KMS-11 (cell line): ENCODE measurements at regions not wholly inside any gene's neighbourhood (a gene's known extent, or its start where the extent isn't known, plus 50 kb on each side); places are given as distances from the start of the nearest gene placed in this dataset.

Experiments used
- H2AFZ ChIP-seq: fragments of 200-600 bp; sonication (generic); 2 replicates; pipeline ENCODE4 v1.6.1; 2016; ENCODE audit warnings: antibody characterized with exemption, mixed run types, low read depth
- H3K27ac ChIP-seq: fragments of 200-600 bp; sonication (generic); 2 replicates; pipeline ENCODE4 v1.6.1; 2016; ENCODE audit warnings: mild to moderate bottlenecking, mixed run types
- H3K27me3 ChIP-seq: fragments of 200-600 bp; sonication (generic); 2 replicates; pipeline ENCODE4 v1.6.1; 2017; ENCODE audit warnings: mild to moderate bottlenecking, low read depth, mixed run types, moderate library complexity; ENCODE audit not compliant: insufficient read depth
- H3K36me3 ChIP-seq: fragments of 200-600 bp; sonication (generic); 2 replicates; pipeline ENCODE4 v1.6.1; 2017; ENCODE audit warnings: mild to moderate bottlenecking, mixed run types; ENCODE audit not compliant: insufficient read depth
- H3K4me1 ChIP-seq: fragments of 200-600 bp; sonication (generic); 2 replicates; pipeline ENCODE4 v1.6.1; 2016; ENCODE audit warnings: mild to moderate bottlenecking, low read depth, mixed run types; ENCODE audit not compliant: poor library complexity, severe bottlenecking
- H3K4me2 ChIP-seq: fragments of 200-600 bp; sonication (generic); 2 replicates; pipeline ENCODE4 v1.7.0; 2016; ENCODE audit warnings: mild to moderate bottlenecking, mixed run types
- H3K4me3 ChIP-seq: fragments of 200-600 bp; sonication (generic); IDR thresholded peaks from 2 replicates; pipeline ENCODE4 v1.6.1; 2017; ENCODE audit warnings: low read depth, low read length, mixed read lengths; ENCODE audit not compliant: insufficient read depth
- H3K79me2 ChIP-seq: fragments of 200-600 bp; sonication (generic); 2 replicates; pipeline ENCODE4 v1.6.1; 2016; ENCODE audit warnings: low read depth, mixed run types; ENCODE audit not compliant: insufficient read depth
- H3K9ac ChIP-seq: fragments of 200-600 bp; sonication (generic); 2 replicates; pipeline ENCODE4 v1.6.1; 2016; ENCODE audit warnings: mild to moderate bottlenecking, mixed run types
- H4K20me1 ChIP-seq: fragments of 200-600 bp; sonication (generic); 2 replicates; pipeline ENCODE4 v1.6.1; 2016; ENCODE audit warnings: mild to moderate bottlenecking, mixed run types; ENCODE audit not compliant: insufficient read depth
- CTCF ChIP-seq: fragments of 200-600 bp; sonication (generic); conservative IDR thresholded peaks from 2 replicates; pipeline ENCODE4 v1.6.1; 2017; ENCODE audit warnings: low read depth, mild to moderate bottlenecking, antibody characterized with exemption, low read length, moderate library complexity, mixed read lengths

DNA sequence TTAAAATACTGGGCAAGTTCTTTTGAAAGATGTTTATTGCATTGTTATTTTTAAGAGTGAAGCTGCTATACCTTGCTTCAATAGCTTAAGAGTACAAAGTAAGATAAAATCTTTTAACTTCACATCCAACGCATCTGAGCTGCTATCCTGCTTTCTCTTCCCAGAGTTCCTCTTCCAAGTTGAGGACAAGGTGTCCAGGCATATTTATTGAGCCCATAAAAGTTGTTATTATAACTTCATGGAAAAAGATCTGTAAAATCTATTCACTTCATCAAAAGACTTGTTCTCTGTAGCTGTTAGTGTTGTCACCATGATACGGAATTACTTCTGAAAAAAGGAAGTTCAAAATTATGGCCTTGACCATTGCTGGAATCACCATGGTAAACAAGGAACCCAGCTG lies 306.2 kb upstream of the ELAVL2 start:
- H3K27ac ChIP-seq = no peak overlapping the region
- H3K36me3 ChIP-seq = no peaks in the 10 kb centered on the region
- no peak overlapping the region for H3K4me3 ChIP-seq
- H3K4me2 ChIP-seq = no peak overlapping the region
- no peak overlapping the region for H3K9ac ChIP-seq
- H4K20me1 ChIP-seq = no peaks in the 10 kb centered on the region
- TF ChIP-seq CTCF = no peak
- no peaks in the 10 kb centered on the region for H3K27me3 ChIP-seq
- no peaks in the 10 kb centered on the region for H3K79me2 ChIP-seq
- no peaks in the 10 kb centered on the region for H3K4me1 ChIP-seq
- H2AFZ ChIP-seq = no peak overlapping the region

DNA sequence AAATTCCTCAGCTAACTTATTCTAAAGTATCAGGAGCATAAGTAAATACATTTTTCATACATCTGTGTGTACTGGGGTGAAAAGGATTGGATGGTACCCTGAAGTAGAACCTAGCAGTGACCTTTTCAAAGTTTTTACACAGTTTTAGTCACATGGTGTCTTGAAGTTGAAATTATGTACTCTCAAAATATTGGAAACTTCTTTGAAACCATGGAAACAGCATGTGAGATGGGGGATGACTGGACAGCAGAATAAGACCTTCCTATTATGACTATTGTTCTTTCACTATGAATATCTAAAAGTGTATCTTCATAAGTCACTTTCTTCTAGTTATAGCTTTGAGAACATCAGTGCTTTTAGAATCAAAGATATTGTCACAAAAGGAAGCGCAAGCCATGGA lies 301.5 kb upstream of the ELAVL2 start:
- no peak for TF ChIP-seq CTCF
- H3K36me3 ChIP-seq = no peaks in the 10 kb centered on the region
- no peak overlapping the region for H3K4me3 ChIP-seq
- H3K27me3 ChIP-seq = no peaks in the 10 kb centered on the region
- no peak overlapping the region for H3K4me2 ChIP-seq
- H3K4me1 ChIP-seq = no peaks in the 10 kb centered on the region
- no peaks in the 10 kb centered on the region for H4K20me1 ChIP-seq
- H3K27ac ChIP-seq = no peak overlapping the region
- no peak overlapping the region for H3K9ac ChIP-seq
- H3K79me2 ChIP-seq = no peaks in the 10 kb centered on the region
- H2AFZ ChIP-seq = no peak overlapping the region

DNA sequence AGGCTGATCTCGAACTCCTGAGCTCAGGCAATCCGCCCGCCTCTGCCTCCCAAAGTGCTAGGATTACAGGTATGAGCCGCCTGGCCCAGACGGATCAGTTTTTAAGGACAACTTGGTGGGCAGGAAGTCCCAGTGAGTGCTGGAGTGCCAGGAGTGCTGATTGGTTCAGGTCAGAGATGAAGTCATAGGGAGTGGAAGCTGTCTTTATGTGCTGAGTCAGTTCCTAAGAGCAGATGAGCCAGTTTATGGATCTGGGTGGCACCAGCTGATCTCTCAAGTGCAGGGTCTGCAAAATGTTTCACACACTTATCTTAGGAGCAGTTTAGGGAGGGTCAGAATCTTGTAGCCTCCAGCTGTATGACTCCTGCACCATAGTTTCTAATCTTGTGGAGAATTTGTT lies 292.1 kb upstream of the ELAVL2 start:
- Histone ChIP-seq H2AFZ (no peak overlapping the region), H3K4me1 (no peaks in the 10 kb centered on the region), H3K4me2 (no peak overlapping the region), H3K9ac (no peak overlapping the region), H4K20me1 (no peaks in the 10 kb centered on the region), H3K4me3 (no peak overlapping the region), H3K79me2 (no peaks in the 10 kb centered on the region), H3K27ac (no peak overlapping the region), H3K27me3 (no peaks in the 10 kb centered on the region), H3K36me3 (no peaks in the 10 kb centered on the region)
- TF ChIP-seq CTCF = no peak

DNA sequence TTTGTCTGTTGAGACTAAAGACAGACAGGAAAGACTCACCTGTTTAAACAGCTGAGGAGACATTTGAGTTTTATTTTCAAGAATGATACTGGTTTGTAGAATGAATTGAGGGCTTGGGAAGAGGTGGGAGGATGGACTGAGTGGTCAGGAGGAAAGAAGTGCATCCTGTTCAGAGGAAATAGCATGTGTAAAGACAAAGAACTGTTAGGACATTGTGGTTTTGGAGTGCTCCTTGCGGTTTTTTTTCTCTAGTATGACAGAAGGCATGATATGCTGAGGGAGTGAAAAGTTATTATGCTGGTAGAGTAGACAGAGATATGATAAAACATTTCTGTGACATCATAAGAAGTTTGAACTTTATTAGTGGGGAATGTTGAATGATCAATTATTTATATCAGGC lies 270.7 kb upstream of the ELAVL2 start:
- H3K4me3 ChIP-seq = no peak overlapping the region
- no peak overlapping the region for H3K27ac ChIP-seq

More for the DNA sequence above, 270.7 kb upstream of the ELAVL2 start:
- Histone ChIP-seq H3K4me2 (0 out of 2 replicates have a peak overlapping the region, but pooled peaks have one; percentile 11), H4K20me1 (no peaks in the 10 kb centered on the region), H3K27me3 (no peaks in the 10 kb centered on the region), H2AFZ (no peak overlapping the region), H3K9ac (no peak overlapping the region), H3K4me1 (peaks cover 12% of the 10 kb centered on the region), H3K79me2 (no peaks in the 10 kb centered on the region), H3K36me3 (no peaks in the 10 kb centered on the region)
- no peak for TF ChIP-seq CTCF
